Brain pericyte (primary cell): ENCODE measurements at regions not wholly inside any gene's neighbourhood (a gene's known extent, or its start where the extent isn't known, plus 50 kb on each side); places are given as distances from the start of the nearest gene placed in this dataset.

Experiments
- DNase-seq: peaks from one replicate; pipeline ENCODE4 v3.0.0-alpha.2; 2012; ENCODE audit warnings: low read depth, low spot score

DNA sequence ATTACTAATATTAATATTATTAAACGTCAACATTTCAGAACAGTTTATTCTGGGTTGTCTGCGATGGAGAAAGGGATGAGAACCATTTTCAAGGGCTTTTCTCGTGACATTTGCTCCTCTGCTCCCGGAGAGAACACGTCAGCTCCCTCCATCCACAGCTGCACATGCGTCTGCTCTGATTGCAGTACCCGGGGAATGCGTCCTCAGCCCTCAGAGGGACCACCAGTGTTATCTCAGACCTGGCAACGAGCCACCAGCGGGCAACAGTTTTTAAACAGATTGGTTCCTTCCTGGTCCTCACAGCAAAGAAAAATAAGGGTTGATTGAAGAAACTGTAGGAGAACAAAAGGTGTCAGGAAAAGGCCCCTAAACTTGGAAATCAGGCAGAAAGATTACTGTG, 202.2 kb upstream of the ADAMTS9 start:
- peak; percentile 53 for DNase-seq

DNA sequence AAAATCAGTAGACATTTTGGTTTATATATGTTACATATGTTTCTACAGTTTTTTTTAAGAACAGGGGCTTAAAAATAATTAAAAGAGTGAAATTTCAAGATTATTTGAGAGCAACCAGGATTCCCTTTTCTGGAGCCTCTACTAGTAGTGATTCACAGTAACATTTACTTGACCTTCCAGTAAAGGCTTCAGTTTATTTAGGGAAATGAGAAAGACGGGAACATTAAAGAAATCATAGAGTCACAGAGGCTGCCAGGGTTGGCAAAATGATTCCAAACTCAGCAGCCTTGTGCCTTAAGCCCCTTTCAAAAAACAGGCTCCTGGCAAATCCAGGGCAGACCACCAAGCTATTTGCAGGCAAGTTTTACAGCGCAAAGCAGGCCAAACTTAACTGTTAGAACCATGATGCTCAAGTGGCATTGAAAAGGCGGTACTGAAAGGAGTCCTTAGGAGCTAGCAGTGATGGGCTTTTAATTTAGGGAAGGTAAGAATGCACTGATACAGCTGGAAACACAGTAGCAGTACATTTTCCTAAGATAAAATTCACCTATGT, 201.1 kb upstream of the ADAMTS9 start:
- no peak for DNase-seq

- no peak for DNase-seq
Measured at GRCh38 chr3:64888165-64888564, 200.4 kb upstream of the ADAMTS9 start.

DNA sequence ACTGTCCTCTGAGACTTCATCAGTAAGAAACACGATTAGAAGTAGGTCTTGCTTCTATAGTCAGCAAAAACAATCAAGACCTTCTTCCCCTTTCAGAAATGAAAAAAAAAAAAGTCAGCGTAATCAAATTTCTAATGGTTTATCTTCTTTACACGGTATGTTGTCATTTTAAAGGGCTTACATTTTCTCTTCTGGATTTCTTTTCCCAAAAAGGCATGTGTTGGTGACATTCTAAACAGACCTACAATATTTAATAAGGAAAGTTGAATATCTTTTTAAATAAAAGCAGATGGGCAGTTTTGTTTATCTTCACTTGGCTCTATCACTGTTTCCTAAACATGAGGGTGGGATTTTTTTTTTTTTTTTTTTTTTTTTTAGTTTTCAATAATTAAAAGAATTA, 197.3 kb upstream of the ADAMTS9 start:
- DNase-seq, result no peak

DNA sequence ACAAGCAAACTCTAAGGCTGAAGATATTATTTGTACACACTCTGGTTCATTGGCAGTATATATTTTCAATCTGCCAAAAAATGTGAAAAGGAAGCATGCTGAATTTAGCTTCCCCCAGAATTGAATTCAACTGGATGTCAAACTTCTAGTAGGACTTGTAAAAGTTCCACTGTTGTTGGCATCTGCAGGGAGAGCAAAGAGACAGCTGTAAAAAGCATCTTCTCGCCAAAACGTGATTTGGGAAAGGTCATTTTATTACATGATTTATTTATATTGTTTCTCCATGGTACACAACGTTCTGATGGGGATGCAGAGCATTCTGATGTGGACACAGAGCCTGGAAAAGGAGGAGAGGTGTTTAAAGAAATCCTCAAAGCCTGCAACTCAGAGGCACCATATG, 196.7 kb upstream of the ADAMTS9 start:
- DNase-seq, result no peak

GRCh38 chr3:64880916-64881315, 193.1 kb upstream of the ADAMTS9 start:
- no peak for DNase-seq

GRCh38 chr3:64878362-64878761, 190.6 kb upstream of the ADAMTS9 start:
- no peak for DNase-seq

- DNase-seq, result no peak
Measured at GRCh38 chr3:64873400-64873799, 185.6 kb upstream of the ADAMTS9 start.

DNA sequence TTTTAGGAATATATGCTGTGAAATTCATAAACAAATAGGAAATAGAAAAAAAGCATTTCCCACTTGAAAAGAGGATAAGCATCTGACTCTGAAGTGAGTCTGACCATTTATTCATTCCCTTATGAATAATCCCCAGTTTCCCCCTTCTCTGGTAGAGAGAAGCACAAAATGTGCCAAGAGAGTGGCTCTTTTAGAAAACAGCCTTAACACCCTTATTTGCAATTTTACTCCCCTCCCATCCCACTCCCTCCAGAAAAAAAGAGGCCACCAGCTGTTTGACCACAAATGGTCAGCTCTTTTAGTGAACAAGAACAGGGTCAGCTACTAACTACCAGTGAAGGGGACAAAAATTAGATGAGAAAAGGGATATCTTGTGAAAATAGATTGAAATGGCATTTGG, 184.5 kb upstream of the ADAMTS9 start:
- no peak for DNase-seq

GRCh38 chr3:64871834-64872249, 184.0 kb upstream of the ADAMTS9 start:
- DNase-seq, result no peak

DNA sequence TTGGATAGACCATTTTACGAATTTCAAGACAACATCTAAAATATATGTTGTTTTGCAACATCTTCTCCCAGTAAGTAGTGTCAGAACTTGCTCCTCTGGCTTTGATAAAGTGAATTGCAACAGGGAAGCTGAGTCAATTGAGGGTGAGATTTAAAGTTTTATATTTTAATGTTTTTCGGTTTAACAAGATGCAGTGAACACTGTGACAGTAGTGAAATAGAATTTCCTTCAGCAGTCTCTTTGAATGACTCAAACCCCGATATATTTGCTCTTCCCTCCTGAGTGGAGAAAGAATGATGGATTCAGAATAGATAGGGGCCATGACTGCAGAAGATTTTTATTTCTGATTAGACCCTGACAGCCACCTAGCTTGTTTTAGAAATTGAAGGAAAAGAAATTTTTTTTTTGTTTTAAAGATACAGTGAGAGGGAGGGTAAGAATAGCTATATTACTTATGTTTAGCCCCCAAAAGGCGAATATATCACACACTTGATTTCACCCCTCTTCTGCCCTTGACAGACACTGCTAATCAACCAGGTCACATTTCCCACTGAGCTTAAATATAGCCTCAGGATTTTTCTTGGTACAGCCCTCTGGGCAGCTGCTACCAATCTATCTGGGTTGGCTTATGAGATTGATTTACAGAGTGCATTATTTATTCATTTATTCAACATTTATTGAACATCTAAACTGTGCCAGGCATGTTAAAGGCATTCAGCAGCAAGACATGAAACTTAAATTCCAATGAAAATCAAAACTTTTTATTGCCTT, 183.3 kb upstream of the ADAMTS9 start:
- DNase-seq, result no peak

DNA sequence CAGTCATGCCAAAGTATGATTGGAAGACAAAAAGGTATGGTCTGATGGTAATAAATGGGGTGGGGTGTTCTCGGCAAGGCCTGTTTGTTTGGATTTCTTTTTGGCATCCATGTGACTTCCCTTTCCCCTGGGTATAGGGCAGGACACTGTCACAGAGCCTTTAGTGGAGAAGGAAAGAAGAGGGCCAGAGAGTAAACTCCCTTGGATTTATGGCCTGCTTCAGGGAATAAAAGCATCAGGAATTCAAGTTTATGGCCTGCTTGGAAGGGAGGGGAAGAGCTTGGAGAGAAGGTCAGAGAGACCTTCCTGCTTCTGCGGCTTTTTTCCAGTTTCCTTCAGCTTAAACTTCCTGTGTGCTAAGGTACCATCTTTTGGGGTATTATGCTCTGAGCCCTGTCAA, 179.4 kb upstream of the ADAMTS9 start:
- no peak for DNase-seq

DNA sequence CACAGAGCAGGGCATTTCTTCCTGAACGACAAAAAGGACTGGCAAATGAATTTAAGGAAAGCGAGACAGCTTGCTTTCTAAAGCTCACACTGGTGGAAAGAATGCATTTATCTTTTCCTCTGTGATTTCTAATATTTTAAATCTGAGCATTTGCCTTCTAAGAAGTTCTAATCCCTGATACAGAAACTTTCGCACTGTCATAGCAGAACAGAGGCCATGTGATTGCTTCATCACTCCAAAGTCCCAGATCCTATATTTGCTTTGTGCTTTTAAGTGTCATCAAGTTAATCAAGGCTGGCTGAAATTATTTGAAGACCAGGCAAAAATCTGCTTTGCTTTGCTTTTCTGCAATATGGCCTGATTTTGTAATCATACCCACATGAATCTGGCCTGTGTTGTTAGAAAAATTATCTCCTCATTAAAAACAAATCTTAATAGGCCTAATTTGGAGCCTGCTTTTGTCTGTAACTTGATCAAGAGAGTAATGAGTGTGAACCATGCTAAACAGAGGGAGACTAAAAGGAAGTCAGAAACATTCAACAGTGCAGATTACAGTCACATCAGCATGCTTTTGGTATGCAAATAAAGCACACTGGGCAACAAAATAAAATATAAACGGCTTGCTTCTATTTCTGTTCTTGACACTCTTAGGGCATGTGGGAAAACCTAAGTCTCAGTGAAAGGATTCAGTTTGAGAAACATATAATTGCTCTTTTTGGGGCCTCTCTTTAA, 178.2 kb upstream of the ADAMTS9 start:
- DNase-seq, result no peak

DNA sequence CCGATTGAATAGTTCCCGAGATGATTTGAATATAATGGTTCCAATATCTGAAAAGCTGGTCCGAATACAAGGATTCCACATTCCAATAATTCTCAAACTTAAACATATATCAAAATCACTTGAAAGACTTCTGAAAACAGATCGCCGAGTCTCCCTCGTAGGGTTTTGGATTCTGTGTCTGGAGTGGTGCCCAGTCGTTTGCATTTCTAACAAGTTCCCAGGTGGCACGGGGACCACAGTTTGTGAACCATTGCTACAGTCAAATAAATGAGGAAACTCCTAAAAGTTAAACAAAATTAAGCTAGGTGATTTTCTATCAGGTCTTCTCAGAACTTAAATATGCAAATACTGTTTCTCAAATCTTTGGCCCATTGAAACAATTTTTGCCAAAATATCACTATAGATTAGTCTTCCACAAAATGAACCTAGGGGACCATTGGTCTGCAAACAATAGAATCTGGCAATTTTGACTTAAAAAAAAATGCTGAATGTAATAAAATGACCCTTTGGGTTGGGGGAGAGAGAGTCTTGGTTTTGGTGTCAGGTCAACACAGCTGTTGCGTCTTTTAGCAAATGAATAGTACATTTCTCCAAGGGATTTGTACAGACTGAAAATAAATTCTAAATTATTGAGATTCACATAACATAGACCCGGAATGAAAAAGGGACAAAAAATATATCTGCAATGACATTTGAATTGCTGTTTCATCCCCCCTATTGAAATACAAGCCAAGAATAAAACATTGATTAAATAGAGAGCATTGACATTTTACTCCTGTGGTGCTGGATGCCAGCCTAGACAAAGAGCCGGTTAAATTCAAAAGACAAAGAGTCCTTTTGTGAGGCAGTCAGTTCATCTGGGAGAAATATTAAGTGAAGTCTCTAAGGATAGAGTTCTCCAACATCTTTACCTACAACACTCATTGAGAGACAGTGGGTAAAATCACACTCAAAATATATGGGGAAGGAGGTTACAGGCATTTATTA, 175.7 kb upstream of the ADAMTS9 start:
- no peak for DNase-seq

DNA sequence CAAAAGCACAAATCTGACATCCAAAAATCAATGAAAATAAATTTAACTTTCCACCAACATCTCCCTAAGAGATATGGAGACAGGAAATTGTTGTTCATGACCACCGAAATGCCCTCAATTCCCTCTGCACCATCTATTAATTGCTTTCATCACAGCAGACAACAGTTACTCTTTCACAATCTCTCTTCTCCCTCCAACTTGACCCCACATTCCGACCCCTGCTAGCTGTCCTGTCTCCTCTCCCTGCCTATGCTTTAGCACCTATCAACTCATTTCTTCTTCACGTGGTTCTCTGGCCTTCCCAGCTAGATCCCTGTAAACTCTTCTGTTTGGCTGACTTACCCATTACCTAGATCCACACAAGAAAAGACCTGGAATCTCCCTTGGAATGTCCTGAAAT, 173.9 kb upstream of the ADAMTS9 start:
- DNase-seq, result no peak

DNA sequence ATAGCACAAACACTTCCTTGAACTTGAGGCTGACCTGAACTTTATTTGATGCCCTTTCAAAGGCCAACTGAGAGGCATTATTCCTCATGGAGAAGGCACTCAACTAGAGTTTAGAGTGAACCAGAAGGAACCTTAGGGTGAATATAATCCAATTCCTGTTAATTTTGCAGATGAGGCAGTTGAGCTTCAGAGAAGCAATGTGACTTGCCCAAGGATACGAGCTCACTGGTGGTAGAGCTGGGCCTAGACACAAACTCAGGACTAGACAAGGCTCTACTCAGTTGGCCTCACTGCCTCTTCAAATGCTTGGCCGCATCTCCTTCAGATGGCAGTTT, 172.7 kb upstream of the ADAMTS9 start:
- no peak for DNase-seq

- DNase-seq, result peak; percentile 4
Measured at GRCh38 chr3:64859625-64860535, 172.1 kb upstream of the ADAMTS9 start.

DNA sequence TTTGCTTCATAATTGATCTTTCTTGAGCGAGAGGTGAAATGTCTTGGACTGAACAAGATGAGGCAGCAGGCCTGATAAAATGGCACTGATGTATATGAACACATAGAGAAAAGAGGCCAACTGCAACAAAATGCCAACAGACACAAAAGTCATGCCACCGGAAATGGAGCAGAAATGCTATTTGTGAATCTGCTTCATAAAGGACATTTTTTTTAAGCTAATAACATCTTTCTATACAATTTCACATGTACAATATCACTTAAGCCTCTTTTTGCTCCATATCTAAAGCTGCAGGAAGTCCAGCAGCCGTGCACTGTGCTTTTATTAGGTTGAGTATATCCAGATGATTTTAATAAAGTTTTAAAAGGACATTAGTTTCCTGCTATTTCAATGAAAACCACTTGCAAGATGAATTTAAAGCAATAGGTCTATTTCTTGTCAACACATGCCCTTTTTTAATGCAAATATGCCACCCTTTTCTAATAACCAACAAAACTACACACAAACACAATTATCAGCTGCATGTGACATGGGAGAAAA, 169.2 kb upstream of the ADAMTS9 start:
- DNase-seq, result no peak

DNA sequence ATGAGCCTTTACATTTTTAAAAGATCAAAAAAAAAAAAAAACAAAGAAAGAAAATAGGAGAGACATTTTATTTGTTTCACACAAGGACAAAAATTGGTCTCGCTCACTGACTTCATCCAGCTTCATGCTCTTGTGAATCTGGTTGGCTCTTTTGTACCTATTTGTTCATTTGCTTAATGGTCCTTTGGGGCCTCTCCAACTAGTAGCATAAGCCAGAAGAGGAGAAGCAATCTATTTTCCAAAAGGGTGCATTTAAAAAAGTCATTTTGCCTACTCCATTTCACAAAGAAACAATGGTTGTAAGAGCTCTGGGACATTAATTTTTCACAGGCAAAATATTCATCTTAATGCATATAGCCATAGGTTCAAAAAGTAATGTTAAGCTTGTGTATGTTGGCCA, 168.3 kb upstream of the ADAMTS9 start:
- DNase-seq, result no peak

DNA sequence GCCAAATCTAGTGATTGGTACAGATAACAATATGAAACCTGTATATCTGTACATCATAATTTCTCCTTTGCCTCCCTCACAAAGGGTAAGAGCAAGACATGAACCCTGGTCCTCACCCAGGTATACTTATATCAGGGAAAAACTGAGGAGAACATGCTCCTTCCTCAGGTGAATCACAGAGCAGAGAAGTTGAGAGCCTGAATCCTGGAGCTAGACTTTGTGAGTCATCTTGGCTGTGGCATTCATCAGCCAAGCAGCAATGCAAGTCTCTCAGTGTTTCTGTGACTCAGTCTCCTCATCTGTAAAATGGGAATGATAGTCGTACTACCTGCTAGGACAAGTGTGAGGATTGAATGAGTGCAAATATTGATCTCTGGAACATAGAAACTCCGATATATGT, 165.7 kb upstream of the ADAMTS9 start:
- DNase-seq, result no peak

GRCh38 chr3:64852738-64853137, 164.9 kb upstream of the ADAMTS9 start:
- DNase-seq, result no peak
